ENCODE measurements at regions not wholly inside any gene's neighbourhood (a gene's known extent, or its start where the extent isn't known, plus 50 kb on each side); places are given as distances from the start of the nearest gene placed in this dataset.

GRCh38 chr7:135799881-135800280 lies 51.3 kb upstream of the FAM180A start:
- no peak for TF ChIP-seq POLR2A (IDR thresholded peaks at IDR 0.05)
- TF ChIP-seq, protein P1, sequence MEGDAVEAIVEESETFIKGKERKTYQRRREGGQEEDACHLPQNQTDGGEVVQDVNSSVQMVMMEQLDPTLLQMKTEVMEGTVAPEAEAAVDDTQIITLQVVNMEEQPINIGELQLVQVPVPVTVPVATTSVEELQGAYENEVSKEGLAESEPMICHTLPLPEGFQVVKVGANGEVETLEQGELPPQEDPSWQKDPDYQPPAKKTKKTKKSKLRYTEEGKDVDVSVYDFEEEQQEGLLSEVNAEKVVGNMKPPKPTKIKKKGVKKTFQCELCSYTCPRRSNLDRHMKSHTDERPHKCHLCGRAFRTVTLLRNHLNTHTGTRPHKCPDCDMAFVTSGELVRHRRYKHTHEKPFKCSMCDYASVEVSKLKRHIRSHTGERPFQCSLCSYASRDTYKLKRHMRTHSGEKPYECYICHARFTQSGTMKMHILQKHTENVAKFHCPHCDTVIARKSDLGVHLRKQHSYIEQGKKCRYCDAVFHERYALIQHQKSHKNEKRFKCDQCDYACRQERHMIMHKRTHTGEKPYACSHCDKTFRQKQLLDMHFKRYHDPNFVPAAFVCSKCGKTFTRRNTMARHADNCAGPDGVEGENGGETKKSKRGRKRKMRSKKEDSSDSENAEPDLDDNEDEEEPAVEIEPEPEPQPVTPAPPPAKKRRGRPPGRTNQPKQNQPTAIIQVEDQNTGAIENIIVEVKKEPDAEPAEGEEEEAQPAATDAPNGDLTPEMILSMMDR (IDR thresholded peaks at IDR 0.05), result no peak

Measured in breast epithelium (tissue), 3 donors.